PC-9 (cell line): ENCODE measurements at regions not wholly inside any gene's neighbourhood (a gene's known extent, or its start where the extent isn't known, plus 50 kb on each side); places are given as distances from the start of the nearest gene placed in this dataset.

ENCODE experiments used
- CTCF ChIP-seq: fragments of 200-600 bp; sonication (generic); conservative IDR thresholded peaks from 2 replicates; pipeline ENCODE4 v1.6.1; 2017; ENCODE audit warnings: mixed run types, antibody characterized with exemption, mild to moderate bottlenecking, moderate library complexity
- EZH2 ChIP-seq: fragments of 200-600 bp; sonication (generic); IDR thresholded peaks from 2 replicates; pipeline ENCODE4 v1.8.0; 2017; ENCODE audit warnings: antibody characterized with exemption, low read depth

GRCh38 chr1:101344745-101345144 is 107.9 kb downstream of the S1PR1 start:
- TF ChIP-seq CTCF (no peak), EZH2 (no peak)
